NT2/D1 (cell line): ENCODE measurements at regions not wholly inside any gene's neighbourhood (a gene's known extent, or its start where the extent isn't known, plus 50 kb on each side); places are given as distances from the start of the nearest gene placed in this dataset.

Experiments
- SUZ12 ChIP-seq: IDR thresholded peaks from 2 replicates; pipeline ENCODE4 v1.6.1; 2011; ENCODE audit not compliant: insufficient read length, insufficient read depth; ENCODE audit errors: extremely low read depth
- YY1 ChIP-seq: IDR thresholded peaks from 2 replicates; pipeline ENCODE4 v1.6.1; 2011; ENCODE audit not compliant: insufficient read length, insufficient read depth
- ZNF274 ChIP-seq: IDR thresholded peaks from 2 replicates; pipeline ENCODE4 v1.6.1; 2011; ENCODE audit warnings: mild to moderate bottlenecking, low read depth, low read length

DNA sequence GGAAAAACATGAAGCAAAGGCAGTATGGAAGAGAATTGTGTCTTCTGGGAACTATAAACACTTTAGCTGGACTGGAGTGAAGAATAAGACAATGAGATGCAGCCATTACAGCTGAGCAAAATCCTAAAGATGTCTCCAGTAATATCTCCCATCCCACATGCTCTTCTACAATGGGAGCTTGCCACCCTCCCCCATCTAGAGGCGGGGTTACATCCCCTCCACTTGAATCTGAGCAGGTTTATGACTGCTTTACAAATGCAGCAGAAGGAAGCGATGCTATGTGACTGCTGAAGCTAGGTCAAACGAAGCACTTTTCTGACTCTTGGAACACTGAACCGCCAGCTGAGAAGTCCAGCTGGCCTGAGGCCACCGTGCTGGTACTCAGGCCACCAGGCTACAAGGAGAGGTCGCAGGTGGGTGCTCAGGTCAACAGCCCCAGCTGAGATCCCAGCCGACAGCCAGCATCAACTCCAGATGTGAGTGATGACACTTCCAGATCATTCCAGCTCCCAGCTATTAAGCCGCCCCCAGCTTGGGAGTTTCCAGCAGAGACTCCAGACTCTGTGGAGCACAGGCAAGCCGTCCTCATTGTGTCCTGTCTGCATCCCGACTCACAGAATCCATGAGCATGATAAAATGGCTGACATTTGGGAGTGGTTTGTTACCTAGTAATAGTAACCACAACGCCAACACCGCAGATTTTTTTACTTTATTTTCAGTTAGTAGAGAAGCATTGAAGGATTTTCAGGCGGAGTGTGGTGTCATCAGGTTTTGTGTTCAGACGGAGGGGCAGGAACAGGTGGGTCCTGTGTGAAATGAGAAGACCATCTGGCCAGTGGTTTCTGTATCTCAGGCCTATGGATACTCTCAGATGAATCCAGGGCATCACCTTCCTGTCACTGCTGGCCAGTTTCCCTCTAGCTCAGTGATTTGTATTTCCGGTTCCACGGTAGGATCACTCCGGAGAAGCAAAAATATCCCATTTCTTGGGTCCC lies 89.3 kb downstream of the NPY start:
- TF ChIP-seq ZNF274 (no peak), YY1 (no peak), SUZ12 (no peak)
